Testis (tissue), 2 donors: ENCODE measurements at regions not wholly inside any gene's neighbourhood (a gene's known extent, or its start where the extent isn't known, plus 50 kb on each side); places are given as distances from the start of the nearest gene placed in this dataset.
"Not testable (repeated sequence)": the region's sequence is repeated elsewhere in the genome, so short reads cannot be mapped to it uniquely, and the experiment has no call there.

ENCODE experiments used
- CTCF ChIP-seq, 3 experiments: fragments of 450-650 bp in 2 of 3; fragments of 200-600 bp in 1 of 3; sonication (generic) in 1 of 3; IDR thresholded peaks; one replicate each; pipeline ENCODE4 v1.5.1; 2016 to 2019; ENCODE audit warnings: antibody characterized with exemption in 3 of 3, mild to moderate bottlenecking in 2 of 3, moderate library complexity in 1 of 3
- POLR2A ChIP-seq: fragments of 450-650 bp; IDR thresholded peaks from one replicate; pipeline ENCODE4 v1.6.1; 2017; ENCODE audit warnings: antibody characterized with exemption, mild to moderate bottlenecking, moderate library complexity

GRCh38 chr14:48258703-48259102, 583.3 kb upstream of the MDGA2 start:
- TF ChIP-seq CTCF (IDR thresholded peaks at IDR 0.05); POLR2A: not testable (repeated sequence)
